ENCODE measurements at regions not wholly inside any gene's neighbourhood (a gene's known extent, or its start where the extent isn't known, plus 50 kb on each side); places are given as distances from the start of the nearest gene placed in this dataset.
A peak's percentile ranks its signal among the peaks of the same experiment; 100 is the strongest.

DNA sequence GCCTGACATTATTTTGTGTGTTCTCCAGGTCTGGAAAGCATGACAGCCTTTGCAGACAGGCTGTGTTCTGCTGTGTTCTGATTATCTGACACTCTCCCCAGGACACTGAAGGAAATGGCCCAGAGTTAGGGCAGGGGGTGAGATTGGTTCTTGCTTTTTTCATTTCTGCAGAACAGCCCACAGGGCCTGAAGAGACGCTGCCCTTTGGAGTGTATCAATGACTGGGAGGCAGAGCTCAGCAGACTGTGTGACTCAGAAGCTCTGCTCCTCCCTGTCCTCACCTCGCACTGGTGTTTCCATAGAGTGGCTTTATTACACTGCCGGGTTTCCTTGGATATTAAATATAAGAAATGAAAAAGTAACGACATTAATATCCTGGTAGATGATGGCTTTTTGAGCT, 523.6 kb downstream of the NTRK3 start:
- TF ChIP-seq, protein P1, sequence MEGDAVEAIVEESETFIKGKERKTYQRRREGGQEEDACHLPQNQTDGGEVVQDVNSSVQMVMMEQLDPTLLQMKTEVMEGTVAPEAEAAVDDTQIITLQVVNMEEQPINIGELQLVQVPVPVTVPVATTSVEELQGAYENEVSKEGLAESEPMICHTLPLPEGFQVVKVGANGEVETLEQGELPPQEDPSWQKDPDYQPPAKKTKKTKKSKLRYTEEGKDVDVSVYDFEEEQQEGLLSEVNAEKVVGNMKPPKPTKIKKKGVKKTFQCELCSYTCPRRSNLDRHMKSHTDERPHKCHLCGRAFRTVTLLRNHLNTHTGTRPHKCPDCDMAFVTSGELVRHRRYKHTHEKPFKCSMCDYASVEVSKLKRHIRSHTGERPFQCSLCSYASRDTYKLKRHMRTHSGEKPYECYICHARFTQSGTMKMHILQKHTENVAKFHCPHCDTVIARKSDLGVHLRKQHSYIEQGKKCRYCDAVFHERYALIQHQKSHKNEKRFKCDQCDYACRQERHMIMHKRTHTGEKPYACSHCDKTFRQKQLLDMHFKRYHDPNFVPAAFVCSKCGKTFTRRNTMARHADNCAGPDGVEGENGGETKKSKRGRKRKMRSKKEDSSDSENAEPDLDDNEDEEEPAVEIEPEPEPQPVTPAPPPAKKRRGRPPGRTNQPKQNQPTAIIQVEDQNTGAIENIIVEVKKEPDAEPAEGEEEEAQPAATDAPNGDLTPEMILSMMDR (IDR thresholded peaks at IDR 0.05), result no peak
- 56 to 57% methylated on average over 4 of the region's 4 CpGs for WGBS, 2 donors
- Histone ChIP-seq H3K4me3 (no peak overlapping the region), H3K27ac (no peak overlapping the region), H3K36me3 (no peaks in the 10 kb centered on the region), H3K9me3 (no peaks in the 10 kb centered on the region), H3K27me3 (no peaks in the 10 kb centered on the region), H3K4me1 (peaks cover 0 to 33% (median 7%) of the 10 kb centered on the region in 9 donors)
- intact Hi-C loops (cut with DNase I), result loop anchor here in 1 of 10 donors (10.0 kb wide), 1 partner anchor 122 kb away; no protein-coding TSS in a partner anchor
- no peak for DNase-seq
- peak in 3 of 8 donors; percentile 41 to 62 (median 54) for ATAC-seq

- Histone ChIP-seq H3K36me3 (no peaks in the 10 kb centered on the region), H3K27ac (no peak overlapping the region), H3K4me3 (no peak overlapping the region), H3K9me3 (no peaks in the 10 kb centered on the region), H3K27me3 (no peaks in the 10 kb centered on the region), H3K4me1 (peaks cover 0 to 33% (median 7%) of the 10 kb centered on the region in 9 donors)
- ATAC-seq (peak in 5 of 8 donors; percentile 57 to 84 (median 60)), DNase-seq (no peak)
- TF ChIP-seq, protein P1 (IDR thresholded peaks at IDR 0.05), result no peak
- WGBS, 2 donors, result 18 to 25% methylated on average over 3 of the region's 3 CpGs
- intact Hi-C loops (cut with DNase I), result loop anchor here in 1 of 10 donors (10.0 kb wide), 1 partner anchor 123 kb away; no protein-coding TSS in a partner anchor
Observed at GRCh38 chr15:87731630-87732029, 524.9 kb downstream of the NTRK3 start.

- peaks cover 0 to 33% (median 5%) of the 10 kb centered on the region in 9 donors for H3K4me1 ChIP-seq
- DNase-seq, result no peak
- no peak overlapping the region for H3K27ac ChIP-seq
- TF ChIP-seq, protein P1 (IDR thresholded peaks at IDR 0.05), result no peak
- H3K4me3 ChIP-seq, result no peak overlapping the region
- intact Hi-C loops (cut with DNase I), result loop anchor here in 1 of 10 donors (10.0 kb wide), 1 partner anchor 124 kb away; no protein-coding TSS in a partner anchor
- no peaks in the 10 kb centered on the region for H3K9me3 ChIP-seq
- no peak for ATAC-seq
- no peaks in the 10 kb centered on the region for H3K27me3 ChIP-seq
- H3K36me3 ChIP-seq, result no peaks in the 10 kb centered on the region
- WGBS, 2 donors, result 93 to 94% methylated on average over 2 of the region's 2 CpGs
Observed at GRCh38 chr15:87730706-87731105, 525.8 kb downstream of the NTRK3 start.

- TF ChIP-seq, protein P1 (IDR thresholded peaks at IDR 0.05), result no peak
- H3K4me1 ChIP-seq, result peaks cover 0 to 26% (median 4%) of the 10 kb centered on the region in 9 donors
- intact Hi-C loops (cut with DNase I), result no loop called here
- ATAC-seq (no peak), DNase-seq (no peak)
- no peak overlapping the region for H3K4me3 ChIP-seq
- H3K36me3 ChIP-seq, result no peaks in the 10 kb centered on the region
- no peaks in the 10 kb centered on the region for H3K9me3 ChIP-seq
- WGBS, 2 donors, result 75 to 76% methylated on average over 2 of the region's 2 CpGs
- no peak overlapping the region for H3K27ac ChIP-seq
- no peaks in the 10 kb centered on the region for H3K27me3 ChIP-seq
Observed at GRCh38 chr15:87728998-87729397, 527.5 kb downstream of the NTRK3 start.
